IMR-90 (cell line): ENCODE measurements at regions not wholly inside any gene's neighbourhood (a gene's known extent, or its start where the extent isn't known, plus 50 kb on each side); places are given as distances from the start of the nearest gene placed in this dataset.

Experiments used
- ATAC-seq: fragments of 200-7000 bp; cut with Tn5 transposase; 2 replicates; pipeline ENCODE4 v1.9.1; 2020; ENCODE audit warnings: low read depth, mild to moderate bottlenecking, moderate library complexity
- BruUV-seq: library from RNA; stranded (reverse); fragments of 400-500 nt; replicated peaks from 2 replicates; lab custom pipeline; 2021; lab: Mats Ljungman, UMichigan
- CTCF ChIA-PET: fragments of 300-600 bp; formaldehyde crosslinking; extraction: SDS; loops from one replicate; lab custom pipeline; 2021; ENCODE audit warnings: antibody characterized with exemption; lab: Yijun Ruan, JAX
- POLR2A ChIA-PET: fragments of 300-600 bp; sonication (Branson Sonifier 250); formaldehyde crosslinking; loops from one replicate; lab custom pipeline; 2022; ENCODE audit warnings: antibody characterized with exemption; ENCODE audit not compliant: unreplicated experiment; lab: Charles Lee
- DNase-seq: peaks from one replicate; pipeline ENCODE4 v3.0.0; 2013
- H2AFZ ChIP-seq: replicated peaks from 2 replicates; pipeline ENCODE3; 2013; ENCODE audit warnings: low read length, mild to moderate bottlenecking; ENCODE audit not compliant: poor library complexity
- H2AK5ac ChIP-seq: 2 replicates; pipeline ENCODE4 v1.6.1; 2013; ENCODE audit warnings: low read depth, low read length, inconsistent platforms
- H2AK9ac ChIP-seq: replicated peaks from 2 replicates; pipeline ENCODE3; 2013; ENCODE audit warnings: mild to moderate bottlenecking, low read depth, low read length, moderate library complexity; ENCODE audit not compliant: poor library complexity
- H2BK120ac ChIP-seq: 2 replicates; pipeline ENCODE4 v1.6.1; 2013; ENCODE audit warnings: low read depth, low read length, inconsistent platforms
- H2BK15ac ChIP-seq: 3 replicates; pipeline ENCODE4 v1.6.1; 2013; ENCODE audit warnings: low read depth, low read length, inconsistent platforms
- H2BK20ac ChIP-seq: 2 replicates; pipeline ENCODE4 v1.6.1; 2013; ENCODE audit warnings: low read depth, mild to moderate bottlenecking, inconsistent platforms, low read length, moderate library complexity
- H2BK5ac ChIP-seq: 2 replicates; pipeline ENCODE4 v1.6.1; 2013; ENCODE audit warnings: mild to moderate bottlenecking, low read depth, low read length, inconsistent platforms; ENCODE audit not compliant: poor library complexity, severe bottlenecking
- H3K14ac ChIP-seq: replicated peaks from 2 replicates; pipeline ENCODE4 v1.6.1; 2013; ENCODE audit warnings: low read depth, low read length, inconsistent platforms
- H3K18ac ChIP-seq: 2 replicates; pipeline ENCODE4 v1.6.1; 2013; ENCODE audit warnings: low read depth, low read length, control low read depth
- H3K23ac ChIP-seq: 2 replicates; pipeline ENCODE4 v1.6.1; 2013; ENCODE audit warnings: low read depth, low read length, inconsistent platforms
- H3K27ac ChIP-seq: 2 replicates; pipeline ENCODE4 v1.5.1; 2013; ENCODE audit warnings: mild to moderate bottlenecking, control low read depth, low read length; ENCODE audit not compliant: insufficient read depth
- H3K27me3 ChIP-seq: 2 replicates; pipeline ENCODE4 v1.6.1; 2013; ENCODE audit warnings: low read length; ENCODE audit not compliant: control insufficient read depth, insufficient read depth
- H3K36me3 ChIP-seq: 2 replicates; pipeline ENCODE4 v1.6.1; 2013; ENCODE audit warnings: low read length, mixed read lengths; ENCODE audit not compliant: control insufficient read depth, insufficient read depth
- H3K4ac ChIP-seq: 2 replicates; pipeline ENCODE4 v1.6.1; 2013; ENCODE audit warnings: low read depth, low read length, inconsistent platforms
- H3K4me1 ChIP-seq: 2 replicates; pipeline ENCODE4 v1.6.1; 2013; ENCODE audit warnings: low read length, mixed read lengths; ENCODE audit not compliant: control insufficient read depth, insufficient read depth
- H3K4me2 ChIP-seq: 2 replicates; pipeline ENCODE4 v1.6.1; 2013; ENCODE audit warnings: low read depth, mild to moderate bottlenecking, control low read depth, low read length, moderate library complexity
- H3K4me3 ChIP-seq: 2 replicates; pipeline ENCODE4 v1.5.1; 2013; ENCODE audit warnings: low read depth, mild to moderate bottlenecking, control low read depth, low read length, moderate library complexity; ENCODE audit not compliant: insufficient read depth
- H3K56ac ChIP-seq: 2 replicates; pipeline ENCODE4 v1.6.1; 2013; ENCODE audit warnings: low read length, inconsistent platforms; ENCODE audit not compliant: insufficient read depth; ENCODE audit errors: extremely low read depth
- H3K79me1 ChIP-seq, 2 experiments: 2 replicates each; pipeline ENCODE4 v1.6.1; 2013; ENCODE audit warnings: low read length in 2 of 2, inconsistent platforms in 1 of 2, low read depth in 1 of 2
- H3K9ac ChIP-seq: 2 replicates; pipeline ENCODE4 v1.6.1; 2013; ENCODE audit warnings: low read depth, low read length, control low read depth
- H3K9me1 ChIP-seq: 2 replicates; pipeline ENCODE4 v1.6.1; 2013; ENCODE audit warnings: low read length, inconsistent platforms; ENCODE audit not compliant: insufficient read depth
- H3K9me3 ChIP-seq: 2 replicates; pipeline ENCODE4 v1.6.1; 2013; ENCODE audit warnings: low read length; ENCODE audit not compliant: control insufficient read depth, insufficient read depth
- H4K20me1 ChIP-seq: 2 replicates; pipeline ENCODE4 v1.6.1; 2013; ENCODE audit warnings: low read length, inconsistent platforms; ENCODE audit not compliant: insufficient read depth
- H4K5ac ChIP-seq: 2 replicates; pipeline ENCODE4 v1.6.1; 2013; ENCODE audit warnings: mild to moderate bottlenecking, low read depth, low read length, control low read depth
- H4K8ac ChIP-seq, 2 experiments: 2 replicates each; pipeline ENCODE4 v1.6.1; 2013; ENCODE audit warnings: low read depth in 2 of 2, low read length in 2 of 2, control low read depth in 1 of 2, inconsistent platforms in 1 of 2
- H4K91ac ChIP-seq: 2 replicates; pipeline ENCODE4 v1.6.1; 2013; ENCODE audit warnings: low read depth, low read length, inconsistent platforms; ENCODE audit not compliant: insufficient read depth
- CEBPB ChIP-seq: IDR thresholded peaks from 2 replicates; pipeline ENCODE4 v1.6.1; 2012; ENCODE audit warnings: low read depth, low read length, improper control_type of control experiment
- CHD1 ChIP-seq: IDR thresholded peaks from 2 replicates; pipeline ENCODE4 v1.6.1; 2012; ENCODE audit warnings: low read depth, low read length, improper control_type of control experiment
- FOS ChIP-seq: fragments of 150-350 bp; IDR thresholded peaks from 2 replicates; pipeline ENCODE4 v1.6.1; 2016; ENCODE audit warnings: low read depth, low read length
- MAFK ChIP-seq: IDR thresholded peaks from 2 replicates; pipeline ENCODE4 v1.6.1; 2012; ENCODE audit warnings: low read depth, low read length, improper control_type of control experiment
- MXI1 ChIP-seq: IDR thresholded peaks from 2 replicates; pipeline ENCODE4 v1.6.1; 2012; ENCODE audit warnings: low read depth, mild to moderate bottlenecking, low read length, moderate library complexity, borderline replicate concordance
- RAD21 ChIP-seq: IDR thresholded peaks from 2 replicates; pipeline ENCODE4 v1.6.1; 2012; ENCODE audit warnings: low read length, improper control_type of control experiment
- WGBS, 2 experiments: methylation state at CpG; one replicate each; pipeline versions ENCODE4 v1.1.5 to v1.1.7; 2013; ENCODE audit warnings: missing lambda C conversion rate in 2 of 2; ENCODE audit not compliant: insufficient read length in 1 of 2; ENCODE audit errors: extremely low coverage in 2 of 2; 5-methylcytosine and 5-hydroxymethylcytosine counted together
- dilution Hi-C: fragments of 300-500 bp; cut with HindIII; formaldehyde crosslinking; loops from one replicate; pipeline ENCODE4 v1.14.3; 2018; ENCODE audit warnings: low sequenced_read_pairs; ENCODE audit not compliant: unreplicated experiment
- in situ Hi-C: fragments of 300-500 bp; cut with MboI; formaldehyde crosslinking; loops from 3 replicates; pipeline ENCODE4 v1.14.3; 2019; ENCODE audit warnings: low sequenced_read_pairs, inconsistent platforms, mixed read lengths
- intact Hi-C: fragments of 100-400 bp; cut with micrococcal nuclease; formaldehyde crosslinking; loops from 2 replicates; pipeline ENCODE4 v1.10.0; 2022

GRCh38 chr2:158043181-158043948, 58.3 kb upstream of the UPP2 start:
- Histone ChIP-seq H2AFZ (no peak overlapping the region), H2AK9ac (no peak overlapping the region), H2BK15ac (no peak overlapping the region), H3K9ac (no peak overlapping the region), H3K4ac (no peak overlapping the region), H3K4me2 (no peak overlapping the region), H3K27me3 (peaks cover 3% of the 10 kb centered on the region), H3K4me3 (no peak overlapping the region), H3K36me3 (no peaks in the 10 kb centered on the region), H3K56ac (no peak overlapping the region), H3K4me1 (no peaks in the 10 kb centered on the region), H3K9me3 (no peaks in the 10 kb centered on the region), H3K27ac (no peak overlapping the region), H3K79me1 (no peaks in the 10 kb centered on the region), H3K9me1 (no peaks in the 10 kb centered on the region), H3K14ac (no peak overlapping the region), H3K18ac (no peak overlapping the region), H4K5ac (no peak overlapping the region), H2BK120ac (no peak overlapping the region), H2AK5ac (no peak overlapping the region), H2BK20ac (no peak overlapping the region), H4K20me1 (no peaks in the 10 kb centered on the region), H3K23ac (no peak overlapping the region), H2BK5ac (no peak overlapping the region), H4K8ac (no peak overlapping the region), H4K91ac (no peak overlapping the region)
- dilution Hi-C loops (no loop called here), intact Hi-C loops (no loop called here), in situ Hi-C loops (no loop called here)
- TF ChIP-seq RAD21 (no peak), CEBPB (0 out of 2 replicates have a peak, but pooled peaks have one; percentile 46), FOS (no peak), CHD1 (no peak), MAFK (no peak), MXI1 (no peak)
- no TSS peak for BruUV-seq
- ATAC-seq: no peak
- ChIA-PET POLR2A (no interaction called here), CTCF (no interaction called here)
- DNase-seq: no peak
- no CpG with 5 or more reads among the region's 5 CpGs for WGBS, 2 experiments
